Osteocyte (in vitro differentiated cells): ENCODE measurements at regions not wholly inside any gene's neighbourhood (a gene's known extent, or its start where the extent isn't known, plus 50 kb on each side); places are given as distances from the start of the nearest gene placed in this dataset.
"Not testable (repeated sequence)": the region's sequence is repeated elsewhere in the genome, so short reads cannot be mapped to it uniquely, and the experiment has no call there.

Experiments used
- DNase-seq: peaks from one replicate; pipeline ENCODE4 v3.0.0; 2021; ENCODE audit warnings: mixed read lengths; ENCODE audit not compliant: unreplicated experiment; ENCODE audit errors: extremely low spot score
- H3K27ac Mint-ChIP-seq: one replicate; pipeline ENCODE4 v1.8.0; 2021; ENCODE audit warnings: mild to moderate bottlenecking, mixed read lengths; ENCODE audit not compliant: unreplicated experiment
- H3K27me3 Mint-ChIP-seq: one replicate; pipeline ENCODE4 v1.8.0; 2021; ENCODE audit warnings: mixed read lengths; ENCODE audit not compliant: unreplicated experiment
- H3K36me3 Mint-ChIP-seq: one replicate; pipeline ENCODE4 v1.8.0; 2021; ENCODE audit warnings: mixed read lengths; ENCODE audit not compliant: unreplicated experiment
- H3K4me1 Mint-ChIP-seq: one replicate; pipeline ENCODE4 v1.8.0; 2021; ENCODE audit warnings: mixed read lengths; ENCODE audit not compliant: unreplicated experiment
- H3K4me3 Mint-ChIP-seq: one replicate; pipeline ENCODE4 v1.8.0; 2021; ENCODE audit warnings: mild to moderate bottlenecking, moderate library complexity, mixed read lengths; ENCODE audit not compliant: unreplicated experiment
- H3K9me3 Mint-ChIP-seq: one replicate; pipeline ENCODE4 v1.8.0; 2021; ENCODE audit warnings: mixed read lengths; ENCODE audit not compliant: unreplicated experiment

GRCh38 chr2:131604652-131605051 is 77.0 kb downstream of the CCDC74A start:
- peaks cover 25% of the 10 kb centered on the region for H3K27me3 Mint-ChIP-seq
- not testable (repeated sequence) for H3K4me1 Mint-ChIP-seq, H3K36me3 Mint-ChIP-seq, H3K27ac Mint-ChIP-seq, H3K9me3 Mint-ChIP-seq, DNase-seq, H3K4me3 Mint-ChIP-seq

- not testable (repeated sequence) for H3K36me3 Mint-ChIP-seq, H3K4me1 Mint-ChIP-seq, H3K4me3 Mint-ChIP-seq, H3K27ac Mint-ChIP-seq, DNase-seq, H3K9me3 Mint-ChIP-seq
- peaks cover 25% of the 10 kb centered on the region for H3K27me3 Mint-ChIP-seq
These were observed 78.7 kb downstream of the CCDC74A start for GRCh38 chr2:131606366-131606765.

- H3K27ac Mint-ChIP-seq, H3K36me3 Mint-ChIP-seq, DNase-seq, H3K4me3 Mint-ChIP-seq, H3K4me1 Mint-ChIP-seq, H3K9me3 Mint-ChIP-seq: not testable (repeated sequence)
- H3K27me3 Mint-ChIP-seq: peaks cover 25% of the 10 kb centered on the region
These were observed 79.4 kb downstream of the CCDC74A start for GRCh38 chr2:131607056-131607455.

- H3K36me3 Mint-ChIP-seq, H3K4me1 Mint-ChIP-seq, H3K27ac Mint-ChIP-seq, DNase-seq, H3K4me3 Mint-ChIP-seq, H3K9me3 Mint-ChIP-seq, H3K27me3 Mint-ChIP-seq: not testable (repeated sequence)
These were observed 86.9 kb downstream of the CCDC74A start for GRCh38 chr2:131614539-131614938.

GRCh38 chr2:131618320-131618719 is 90.6 kb downstream of the CCDC74A start:
- H3K27me3 Mint-ChIP-seq, DNase-seq, H3K27ac Mint-ChIP-seq, H3K4me1 Mint-ChIP-seq, H3K36me3 Mint-ChIP-seq, H3K4me3 Mint-ChIP-seq, H3K9me3 Mint-ChIP-seq: not testable (repeated sequence)

- H3K9me3 Mint-ChIP-seq, H3K27me3 Mint-ChIP-seq, DNase-seq, H3K36me3 Mint-ChIP-seq, H3K4me1 Mint-ChIP-seq, H3K4me3 Mint-ChIP-seq, H3K27ac Mint-ChIP-seq: not testable (repeated sequence)
These were observed 95.2 kb downstream of the CCDC74A start for GRCh38 chr2:131622874-131623273.

- not testable (repeated sequence) for H3K4me1 Mint-ChIP-seq, H3K27ac Mint-ChIP-seq, H3K36me3 Mint-ChIP-seq, H3K9me3 Mint-ChIP-seq, H3K27me3 Mint-ChIP-seq, H3K4me3 Mint-ChIP-seq, DNase-seq
These were observed 98.3 kb downstream of the CCDC74A start for GRCh38 chr2:131626011-131626410.

GRCh38 chr2:131626565-131626964 is 98.9 kb downstream of the CCDC74A start:
- DNase-seq, H3K9me3 Mint-ChIP-seq, H3K27me3 Mint-ChIP-seq, H3K4me1 Mint-ChIP-seq, H3K27ac Mint-ChIP-seq, H3K4me3 Mint-ChIP-seq, H3K36me3 Mint-ChIP-seq: not testable (repeated sequence)

GRCh38 chr2:131627777-131628176 is 100.1 kb downstream of the CCDC74A start:
- H3K27ac Mint-ChIP-seq, DNase-seq, H3K4me1 Mint-ChIP-seq, H3K27me3 Mint-ChIP-seq, H3K9me3 Mint-ChIP-seq, H3K36me3 Mint-ChIP-seq, H3K4me3 Mint-ChIP-seq: not testable (repeated sequence)

- H3K27ac Mint-ChIP-seq, H3K9me3 Mint-ChIP-seq, H3K4me1 Mint-ChIP-seq, DNase-seq, H3K36me3 Mint-ChIP-seq, H3K27me3 Mint-ChIP-seq, H3K4me3 Mint-ChIP-seq: not testable (repeated sequence)
These were observed 104.0 kb downstream of the CCDC74A start for GRCh38 chr2:131631648-131632047.

- DNase-seq, H3K4me1 Mint-ChIP-seq, H3K36me3 Mint-ChIP-seq, H3K27ac Mint-ChIP-seq, H3K9me3 Mint-ChIP-seq, H3K4me3 Mint-ChIP-seq, H3K27me3 Mint-ChIP-seq: not testable (repeated sequence)
These were observed 105.7 kb downstream of the CCDC74A start for GRCh38 chr2:131633405-131633804.

- not testable (repeated sequence) for H3K36me3 Mint-ChIP-seq, H3K9me3 Mint-ChIP-seq, H3K27ac Mint-ChIP-seq, H3K4me3 Mint-ChIP-seq, H3K4me1 Mint-ChIP-seq, DNase-seq, H3K27me3 Mint-ChIP-seq
These were observed 106.4 kb downstream of the CCDC74A start for GRCh38 chr2:131633827-131634695.
